ENCODE measurements at regions not wholly inside any gene's neighbourhood (a gene's known extent, or its start where the extent isn't known, plus 50 kb on each side); places are given as distances from the start of the nearest gene placed in this dataset.

DNA sequence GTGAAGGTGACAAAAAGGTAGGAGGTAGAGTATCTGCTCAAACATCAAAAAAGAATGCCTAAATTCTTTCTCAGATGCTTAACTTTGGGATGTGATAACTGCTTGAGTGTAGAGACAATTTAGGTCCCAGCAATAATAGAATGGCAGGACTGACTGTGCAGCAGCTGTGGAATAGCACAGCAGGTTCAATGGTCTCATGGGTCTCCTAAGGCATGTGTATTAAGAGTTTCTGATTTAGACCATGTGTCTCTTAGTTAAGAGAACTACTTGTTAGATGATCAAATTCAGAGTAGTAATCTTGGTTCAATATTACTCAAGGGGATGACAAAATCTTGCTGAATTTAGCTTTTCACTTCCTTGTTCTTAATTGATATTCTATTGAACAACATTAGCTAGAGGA is 72.0 kb downstream of the ALX1 start:
- no peak for DNase-seq (ENCODE audit: low spot score)

- no peak for DNase-seq (ENCODE audit: low spot score)
These were observed 76.8 kb downstream of the ALX1 start for GRCh38 chr12:85356596-85357385.

- no peak for DNase-seq (ENCODE audit: low spot score)
These were observed 77.6 kb downstream of the ALX1 start for GRCh38 chr12:85357609-85358008.

DNA sequence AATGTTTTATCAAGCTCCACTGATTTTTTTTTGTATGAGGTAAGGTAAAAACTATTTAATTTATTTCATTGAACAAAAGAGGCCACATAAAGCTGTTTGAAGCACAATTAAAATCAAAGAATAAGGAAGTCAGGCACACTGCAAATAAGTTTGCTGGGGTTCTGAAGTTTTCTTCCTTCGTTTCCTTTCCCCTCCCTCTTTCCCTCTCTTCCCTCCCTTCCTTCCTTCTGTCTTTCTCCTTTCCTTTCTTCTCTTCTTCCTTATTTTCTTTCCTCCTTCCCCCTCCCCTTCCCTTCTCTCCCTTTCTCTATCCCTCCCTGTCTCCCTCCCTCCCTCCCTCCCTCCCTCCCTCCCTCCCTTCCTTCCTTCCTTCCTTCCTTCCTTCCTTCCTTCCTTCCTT is 78.7 kb downstream of the ALX1 start:
- DNase-seq (ENCODE audit: low spot score) = no peak

- DNase-seq (ENCODE audit: low spot score) = no peak
These were observed 83.6 kb downstream of the ALX1 start for GRCh38 chr12:85363382-85364190.

DNA sequence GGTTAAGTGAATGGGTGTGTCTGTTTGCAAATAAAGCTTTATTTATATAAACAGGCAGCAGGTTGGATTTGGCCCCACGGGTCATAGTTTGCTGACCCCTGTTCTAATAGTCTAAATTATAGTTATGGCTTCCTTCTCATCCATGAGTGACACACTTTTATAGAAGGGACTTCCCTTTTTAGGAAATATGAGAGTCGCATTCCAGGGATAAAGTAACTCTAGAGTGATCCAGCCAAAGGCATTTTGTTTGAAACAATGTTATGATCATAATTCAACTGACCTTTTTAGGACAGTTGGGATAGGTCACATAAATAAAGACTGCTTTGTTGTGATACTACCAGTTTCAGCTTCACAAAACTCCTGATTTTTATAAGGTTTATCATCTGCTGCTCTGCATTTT is 87.9 kb downstream of the ALX1 start:
- no peak for DNase-seq (ENCODE audit: low spot score)

DNA sequence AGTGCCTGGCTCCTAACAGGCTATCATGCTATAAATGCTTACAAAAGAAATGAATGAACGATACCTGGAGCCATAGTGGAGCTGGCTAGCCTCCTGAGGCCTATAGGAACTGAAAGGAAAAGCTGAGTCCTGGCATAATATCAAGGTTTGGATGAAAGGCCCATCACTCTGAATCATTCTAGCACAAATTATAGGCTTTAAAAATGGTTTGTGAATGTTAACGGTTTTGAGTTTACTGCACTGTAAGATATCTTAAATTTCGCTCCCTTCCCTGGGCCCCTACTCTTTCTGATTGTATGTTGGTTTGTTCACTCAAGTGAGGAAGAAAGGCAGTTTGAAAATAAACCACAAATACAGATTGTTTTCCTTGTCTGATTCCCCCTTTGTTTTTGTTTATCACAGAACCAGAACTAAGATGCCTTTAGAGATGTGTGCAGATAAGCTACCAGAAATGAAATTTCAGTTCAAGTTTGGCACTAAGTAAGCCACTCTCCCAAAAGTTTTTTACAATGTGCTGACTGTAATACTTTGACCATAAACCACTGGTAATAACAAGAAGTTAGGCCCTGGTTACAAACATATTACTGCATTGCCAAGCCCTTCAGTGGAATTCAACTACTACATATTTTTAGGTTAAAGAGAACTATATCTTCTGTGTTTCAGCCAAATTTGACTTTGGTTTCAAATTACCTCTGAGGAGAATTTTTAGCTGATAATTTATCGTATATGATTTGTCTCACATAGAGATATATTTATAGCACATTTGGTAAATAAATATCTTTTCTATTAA is 89.5 kb downstream of the ALX1 start:
- DNase-seq (ENCODE audit: low spot score) = peak; percentile 19

- DNase-seq (ENCODE audit: low spot score) = no peak
These were observed 93.0 kb downstream of the ALX1 start for GRCh38 chr12:85373045-85373444.

DNA sequence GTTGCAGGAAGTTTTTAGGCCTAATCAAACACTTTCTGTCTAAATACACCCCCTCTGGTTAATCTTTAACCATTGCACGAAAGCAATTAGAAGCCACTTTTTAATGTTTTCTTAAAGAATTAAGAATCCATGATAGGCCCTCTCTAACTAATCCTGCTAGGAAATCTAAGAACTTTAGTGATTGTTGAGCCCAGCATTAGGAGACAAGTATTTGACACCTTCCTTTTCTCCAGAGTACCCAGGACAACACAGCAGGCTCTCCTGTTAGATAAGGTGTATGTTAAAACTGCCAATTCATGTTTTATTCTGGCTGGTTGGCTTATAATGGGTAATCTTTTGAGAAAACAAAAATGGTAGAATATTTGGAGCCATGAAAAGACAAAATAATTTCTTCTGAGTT is 95.0 kb downstream of the ALX1 start:
- no peak for DNase-seq (ENCODE audit: low spot score)

GRCh38 chr12:85385406-85385805 is 105.4 kb downstream of the ALX1 start:
- no peak for DNase-seq (ENCODE audit: low spot score)

- no peak for DNase-seq (ENCODE audit: low spot score)
These were observed 110.2 kb downstream of the ALX1 start for GRCh38 chr12:85390266-85390665.

DNA sequence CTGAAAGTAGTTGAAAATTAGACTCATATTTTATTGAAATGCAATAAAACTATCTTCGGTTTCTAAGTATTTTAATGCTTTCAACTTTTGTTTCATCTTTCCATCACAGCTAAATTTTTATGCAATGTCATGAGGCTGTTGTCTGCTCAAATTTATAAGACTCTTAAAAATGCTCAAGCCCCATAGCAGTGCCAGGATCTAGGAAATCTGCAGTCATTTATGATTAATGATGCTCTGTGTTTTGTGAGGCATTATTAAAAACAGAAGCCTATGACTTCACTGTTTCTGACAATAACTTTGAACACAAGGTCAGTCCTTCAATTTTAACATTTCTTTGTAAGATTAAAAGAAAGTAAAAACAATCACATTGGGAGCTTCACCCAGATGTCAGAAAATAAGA is 112.5 kb downstream of the ALX1 start:
- no peak for DNase-seq (ENCODE audit: low spot score)

DNA sequence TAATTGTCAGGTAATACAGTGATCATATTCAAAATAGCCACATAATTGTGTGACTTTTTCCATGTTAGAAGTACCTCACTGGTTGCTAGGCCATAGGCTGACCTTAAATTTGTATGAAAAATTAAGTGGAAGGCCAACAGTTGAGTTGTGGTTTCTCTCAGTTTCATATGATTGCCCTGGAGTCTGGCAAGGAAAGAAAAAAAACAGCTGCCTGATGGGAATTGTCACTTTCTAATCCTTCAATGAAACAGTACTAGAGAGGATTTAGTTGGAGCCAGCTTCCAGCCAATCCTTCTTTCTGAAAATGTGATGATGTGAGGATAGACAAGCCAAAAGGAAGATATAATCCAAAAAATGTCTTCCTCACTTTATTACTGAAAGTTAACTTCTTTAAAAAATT is 113.6 kb downstream of the ALX1 start:
- no peak for DNase-seq (ENCODE audit: low spot score)

GRCh38 chr12:85394065-85394464 is 114.0 kb downstream of the ALX1 start:
- no peak for DNase-seq (ENCODE audit: low spot score)

DNA sequence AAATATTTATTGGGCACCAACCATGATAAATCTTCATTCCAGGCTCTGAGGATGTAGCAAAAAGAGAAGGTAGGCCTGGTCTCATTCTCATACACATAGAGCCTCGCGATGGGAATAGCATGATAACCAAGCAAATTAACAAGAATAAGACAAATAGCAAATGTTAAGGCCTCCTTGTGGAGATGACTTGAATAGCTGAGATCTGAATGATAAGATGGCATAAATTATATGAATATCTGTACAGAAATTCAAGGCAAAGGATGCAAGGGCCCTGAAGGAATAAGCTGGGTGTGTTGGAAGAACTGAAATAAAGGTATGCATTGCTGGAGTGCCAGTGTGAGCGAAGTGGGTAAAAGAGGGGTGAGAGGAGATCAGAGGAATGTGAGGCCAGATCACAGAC is 114.8 kb downstream of the ALX1 start:
- no peak for DNase-seq (ENCODE audit: low spot score)

DNA sequence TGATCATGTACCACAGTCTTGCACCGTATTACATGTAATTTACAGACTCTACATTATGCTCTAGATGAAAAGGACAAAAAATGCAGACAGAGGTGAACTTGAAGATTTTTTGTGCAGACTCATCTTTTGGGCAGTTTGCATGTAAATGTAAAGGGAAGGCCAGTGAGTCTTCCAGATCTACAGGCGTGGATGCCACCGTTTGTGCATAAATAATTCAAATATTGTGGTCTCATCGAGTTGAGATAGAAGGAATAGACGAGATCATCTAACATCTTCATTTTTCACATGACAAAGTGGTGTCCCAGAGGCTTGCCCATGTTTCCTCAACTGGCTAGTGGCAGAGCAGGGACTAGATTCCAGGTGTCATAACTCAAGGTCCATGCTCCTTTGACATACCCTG is 125.2 kb downstream of the ALX1 start:
- no peak for DNase-seq (ENCODE audit: low spot score)

- peak; percentile 45 for DNase-seq (ENCODE audit: low spot score)
These were observed 125.9 kb downstream of the ALX1 start for GRCh38 chr12:85405781-85406522.

GRCh38 chr12:85413266-85413665 is 133.2 kb downstream of the ALX1 start:
- no peak for DNase-seq (ENCODE audit: low spot score)

DNA sequence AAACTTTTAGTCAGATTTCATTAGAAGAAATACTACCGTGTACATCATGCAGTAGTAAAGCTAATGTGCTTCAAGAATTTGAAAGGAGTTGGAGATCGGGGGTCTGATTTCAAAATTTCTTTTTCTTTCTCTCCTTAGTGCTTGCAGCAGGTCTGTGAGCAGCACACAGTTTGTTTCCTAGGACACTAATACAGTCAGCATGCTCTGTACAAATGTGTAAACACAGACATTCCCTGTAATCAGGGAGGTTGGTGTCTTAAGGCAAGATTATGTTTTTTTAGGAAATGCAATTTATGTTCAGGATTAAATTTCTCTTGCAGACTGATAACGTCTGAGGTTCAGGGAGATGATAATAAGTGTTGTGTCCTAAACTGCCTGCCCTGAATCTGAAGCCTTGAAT is 142.7 kb downstream of the ALX1 start:
- no peak for DNase-seq (ENCODE audit: low spot score)

DNA sequence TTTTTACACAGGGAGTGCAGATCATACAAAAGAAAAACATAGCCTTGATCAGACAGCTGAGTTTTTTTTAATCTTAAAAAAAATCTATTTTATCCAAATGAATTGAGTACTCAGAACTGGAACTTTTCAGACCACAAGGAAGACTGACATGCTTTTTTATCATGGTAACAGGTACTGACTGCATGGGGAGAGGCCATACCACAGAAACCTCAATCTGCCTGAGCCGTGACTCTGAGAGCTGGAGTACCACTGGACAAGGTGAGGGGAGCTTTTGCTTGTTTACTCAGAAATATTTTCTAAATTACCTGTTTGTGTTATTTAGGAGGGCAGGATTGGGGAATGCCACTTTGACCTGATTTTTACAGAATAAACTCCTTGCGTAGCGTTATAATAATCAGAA is 143.9 kb downstream of the ALX1 start:
- no peak for DNase-seq (ENCODE audit: low spot score)

GRCh38 chr12:85424581-85425348 is 144.7 kb downstream of the ALX1 start:
- DNase-seq (ENCODE audit: low spot score) = no peak

All from H4 (cell line).